ENCODE measurements at regions not wholly inside any gene's neighbourhood (a gene's known extent, or its start where the extent isn't known, plus 50 kb on each side); places are given as distances from the start of the nearest gene placed in this dataset.

- Histone ChIP-seq H3K9me3 (no peaks in the 10 kb centered on the region), H3K27ac (peak overlapping the region; percentile 36), H3K4me3 (no peak overlapping the region), H3K4me1 (peaks cover 11% of the 10 kb centered on the region), H3K27me3 (ENCODE audit: insufficient read depth in 3 of 3, low read length in 2 of 3) (no peaks in the 10 kb centered on the region), H3K36me3 (ENCODE audit: insufficient read depth in 1 of 2, low read depth in 1 of 2) (no peaks in the 10 kb centered on the region)
- DNase-seq (no peak), ATAC-seq (peak in 2 of 4 donors; percentile 35 to 47)
- 0 to 19% (median 6%) methylated on average over 1 of the region's 1 CpG for WGBS, 3 donors
- intact Hi-C loops (cut with DNase I): no loop called here
- TF ChIP-seq CTCF (IDR thresholded peaks at IDR 0.05): no peak
Measured at GRCh38 chr10:31152421-31153135, 120.9 kb upstream of the ZNF438 start.

- no peak for ATAC-seq
- Histone ChIP-seq H3K4me1 (peaks cover 11% of the 10 kb centered on the region), H3K9me3 (no peaks in the 10 kb centered on the region), H3K27me3 (ENCODE audit: insufficient read depth in 3 of 3, low read length in 2 of 3) (no peaks in the 10 kb centered on the region), H3K27ac (peak overlapping the region; percentile 36), H3K4me3 (no peak overlapping the region), H3K36me3 (ENCODE audit: insufficient read depth in 1 of 2, low read depth in 1 of 2) (no peaks in the 10 kb centered on the region)
- TF ChIP-seq CTCF (IDR thresholded peaks at IDR 0.05): no peak
- 50 to 81% (median 57%) methylated on average over 7 of the region's 7 CpGs for WGBS, 3 donors
- intact Hi-C loops (cut with DNase I): no loop called here
- DNase-seq: no peak
Measured at GRCh38 chr10:31153161-31153560, 121.5 kb upstream of the ZNF438 start.

- TF ChIP-seq CTCF (IDR thresholded peaks at IDR 0.05): no peak
Measured at GRCh38 chr10:31153692-31154091, 122.0 kb upstream of the ZNF438 start.

GRCh38 chr10:31154996-31155395 lies 123.3 kb upstream of the ZNF438 start:
- no peak overlapping the region for H3K4me3 ChIP-seq
- no peak for ATAC-seq
- no peak for TF ChIP-seq CTCF (IDR thresholded peaks at IDR 0.05)
- H3K27me3 ChIP-seq (ENCODE audit: insufficient read depth in 3 of 3, low read length in 2 of 3): no peaks in the 10 kb centered on the region
- H3K36me3 ChIP-seq (ENCODE audit: insufficient read depth in 1 of 2, low read depth in 1 of 2): no peaks in the 10 kb centered on the region
- peaks cover 11% of the 10 kb centered on the region for H3K4me1 ChIP-seq
- H3K27ac ChIP-seq: no peak overlapping the region
- WGBS, 3 donors: 66 to 86% (median 67%) methylated on average over 3 of the region's 3 CpGs
- H3K9me3 ChIP-seq: no peaks in the 10 kb centered on the region
- intact Hi-C loops (cut with DNase I): no loop called here
- DNase-seq: no peak

More at GRCh38 chr10:31153692-31154091, 122.0 kb upstream of the ZNF438 start:
- no peak overlapping the region for H3K4me3 ChIP-seq
- ATAC-seq: no peak
- peaks cover 11% of the 10 kb centered on the region for H3K4me1 ChIP-seq
- WGBS, 3 donors: 93 to 97% (median 95%) methylated on average over 8 of the region's 8 CpGs
- no peaks in the 10 kb centered on the region for H3K36me3 ChIP-seq (ENCODE audit: insufficient read depth in 1 of 2, low read depth in 1 of 2)
- no peak for DNase-seq
- H3K27me3 ChIP-seq (ENCODE audit: insufficient read depth in 3 of 3, low read length in 2 of 3): no peaks in the 10 kb centered on the region
- intact Hi-C loops (cut with DNase I): no loop called here
- H3K9me3 ChIP-seq: no peaks in the 10 kb centered on the region
- H3K27ac ChIP-seq: no peak overlapping the region
